GM19372 (cell line): ENCODE measurements at regions not wholly inside any gene's neighbourhood (a gene's known extent, or its start where the extent isn't known, plus 50 kb on each side); places are given as distances from the start of the nearest gene placed in this dataset.
"Not testable (repeated sequence)": the region's sequence is repeated elsewhere in the genome, so short reads cannot be mapped to it uniquely, and the experiment has no call there.

ENCODE experiments used
- ATAC-seq: cut with Tn5 transposase; IDR thresholded peaks from one replicate; pipeline ENCODE4 v1.9.1; 2021; ENCODE audit warnings: mild to moderate bottlenecking, low read depth, moderate library complexity; ENCODE audit not compliant: unreplicated experiment

DNA sequence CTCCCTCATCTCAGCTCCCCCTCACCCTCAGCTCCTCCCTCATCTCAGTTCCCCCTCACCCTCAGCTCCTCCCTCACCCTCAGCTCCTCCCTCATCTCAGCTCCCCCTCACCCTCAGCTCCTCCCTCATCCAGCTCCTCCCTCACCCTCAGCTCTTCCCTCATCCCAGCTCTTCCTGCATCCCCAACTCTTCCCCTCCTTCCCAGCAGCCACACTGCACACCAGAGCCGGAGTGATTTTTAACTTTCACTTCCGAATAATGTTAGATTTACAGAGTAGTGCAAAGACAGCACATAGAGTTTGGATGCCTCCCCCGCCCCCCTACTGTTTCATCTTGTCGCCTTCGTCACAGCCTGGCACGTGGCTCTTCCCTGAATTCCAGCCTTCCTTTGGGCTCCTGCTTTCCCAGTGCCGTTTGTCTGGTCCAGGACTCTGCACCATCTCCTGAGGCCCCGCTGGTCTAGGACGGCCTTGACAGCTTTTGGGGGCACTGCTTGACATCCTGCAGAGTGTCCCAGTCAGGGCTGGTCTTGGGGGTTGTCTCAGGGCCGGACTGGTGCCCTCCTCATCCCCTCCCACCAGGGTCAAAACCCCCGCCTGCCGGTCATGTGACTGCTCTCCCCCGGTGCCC lies 110.2 kb downstream of the FAM53A start:
- ATAC-seq = no peak

DNA sequence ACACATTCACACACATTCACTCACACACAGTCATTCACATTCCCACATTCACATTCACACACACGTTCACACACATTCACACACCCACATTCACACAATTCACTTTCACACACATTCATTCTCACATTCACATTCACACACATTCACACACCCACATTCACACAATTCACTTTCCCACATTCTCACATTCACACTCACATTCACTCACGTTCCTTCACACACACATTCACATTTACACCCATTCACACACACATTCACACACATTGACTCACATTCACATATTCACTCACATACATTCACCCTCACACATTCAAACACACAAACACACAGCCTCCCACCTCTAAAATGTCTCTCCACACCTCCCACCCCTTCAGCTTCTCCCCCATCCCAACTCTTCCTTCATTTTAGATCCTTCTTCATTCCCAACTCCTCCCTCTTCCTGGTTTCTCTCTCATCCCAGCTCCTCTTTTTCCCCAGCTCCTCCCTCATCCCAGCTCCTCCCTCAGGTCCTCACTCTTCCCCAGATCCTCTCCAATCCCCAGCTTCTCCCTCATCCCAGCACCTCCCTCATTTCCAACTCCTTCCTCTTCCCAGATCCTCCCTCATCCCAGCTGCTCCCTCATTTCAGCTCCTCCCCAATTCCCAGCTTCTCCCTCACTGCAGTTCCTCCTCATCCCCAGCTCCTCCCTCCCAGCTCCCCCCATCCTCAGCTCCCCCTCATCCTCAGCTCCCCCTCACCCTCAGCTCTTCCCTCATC lies 111.0 kb downstream of the FAM53A start:
- ATAC-seq = no peak

DNA sequence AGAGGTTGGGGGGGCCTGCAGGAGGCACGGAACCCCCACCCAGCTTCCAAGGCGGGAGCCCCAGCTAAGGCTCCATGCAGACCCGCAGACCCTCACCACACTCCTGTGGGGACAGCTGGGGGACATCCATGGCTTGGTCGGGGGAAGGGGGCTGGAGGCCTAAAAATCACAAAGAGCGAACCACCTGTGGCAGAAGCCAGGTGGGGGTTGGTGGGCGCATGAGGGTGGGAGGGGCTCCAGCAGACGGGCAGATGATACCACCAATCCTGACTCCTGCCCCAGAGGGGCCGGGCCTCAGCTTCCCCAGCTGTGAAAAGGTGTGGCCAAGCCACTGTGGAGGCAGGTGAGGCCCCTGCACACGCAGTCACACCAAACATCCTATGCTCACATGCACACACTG lies 111.6 kb downstream of the FAM53A start:
- no peak for ATAC-seq

DNA sequence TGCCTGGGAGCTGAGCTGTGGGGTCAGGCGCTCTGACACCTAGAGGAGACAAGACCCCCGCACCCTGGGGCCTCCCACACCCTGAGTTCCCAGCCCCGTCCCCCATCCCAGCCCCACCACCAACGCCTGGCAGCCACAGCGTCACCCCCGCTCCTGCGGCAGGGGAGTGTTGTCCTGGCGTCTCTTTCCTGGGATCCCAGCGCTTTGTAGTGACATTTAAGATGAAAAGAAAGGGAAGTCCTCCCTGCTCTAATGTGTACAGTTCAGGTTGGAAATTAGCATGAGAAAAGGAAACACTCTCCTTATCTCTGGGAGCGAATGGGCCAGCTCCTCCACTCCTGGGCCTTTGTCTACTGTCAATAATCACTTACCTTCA lies 112.1 kb downstream of the FAM53A start:
- ATAC-seq = no peak

DNA sequence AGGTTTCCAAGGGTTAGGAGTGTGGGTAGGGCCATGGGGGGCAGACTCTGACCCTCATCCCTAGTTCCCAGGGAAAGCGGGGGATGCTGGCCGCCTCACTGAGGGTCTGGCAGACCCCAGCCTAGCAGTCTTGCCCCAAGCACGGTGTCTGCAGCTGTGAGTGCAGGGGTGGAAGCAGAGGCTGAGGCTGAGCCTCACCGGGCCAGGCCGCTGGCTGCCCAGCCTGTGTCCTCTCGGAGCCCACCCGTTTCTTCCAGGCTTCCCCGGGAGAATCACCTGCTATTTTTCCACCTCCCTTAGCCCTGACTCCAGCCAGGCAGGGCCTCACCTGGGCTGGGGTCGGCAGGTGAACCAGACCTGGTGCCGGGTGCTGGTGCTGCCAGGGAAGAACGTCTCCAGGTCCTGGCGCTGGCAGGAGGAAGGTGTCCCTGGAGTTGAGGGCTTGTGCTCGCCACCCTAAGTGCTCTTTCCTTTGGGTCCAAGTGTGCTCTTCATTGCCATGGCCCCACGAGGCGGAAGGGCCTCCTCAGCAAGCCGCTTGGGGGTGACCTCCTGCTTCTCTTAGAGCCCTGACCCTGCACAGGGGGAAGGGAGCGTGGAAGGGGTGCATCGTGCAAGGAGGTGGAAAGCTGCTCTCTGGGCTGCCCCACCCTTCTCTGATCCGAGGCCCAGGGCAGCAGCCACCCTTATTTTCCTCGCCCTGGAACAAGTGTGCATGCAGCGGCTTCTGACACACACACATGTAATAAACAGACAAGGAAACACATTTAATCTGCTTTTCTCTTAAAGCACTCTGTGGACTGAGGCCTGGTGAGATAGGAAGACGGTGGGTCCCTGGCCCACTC lies 112.7 kb downstream of the FAM53A start:
- no peak for ATAC-seq

DNA sequence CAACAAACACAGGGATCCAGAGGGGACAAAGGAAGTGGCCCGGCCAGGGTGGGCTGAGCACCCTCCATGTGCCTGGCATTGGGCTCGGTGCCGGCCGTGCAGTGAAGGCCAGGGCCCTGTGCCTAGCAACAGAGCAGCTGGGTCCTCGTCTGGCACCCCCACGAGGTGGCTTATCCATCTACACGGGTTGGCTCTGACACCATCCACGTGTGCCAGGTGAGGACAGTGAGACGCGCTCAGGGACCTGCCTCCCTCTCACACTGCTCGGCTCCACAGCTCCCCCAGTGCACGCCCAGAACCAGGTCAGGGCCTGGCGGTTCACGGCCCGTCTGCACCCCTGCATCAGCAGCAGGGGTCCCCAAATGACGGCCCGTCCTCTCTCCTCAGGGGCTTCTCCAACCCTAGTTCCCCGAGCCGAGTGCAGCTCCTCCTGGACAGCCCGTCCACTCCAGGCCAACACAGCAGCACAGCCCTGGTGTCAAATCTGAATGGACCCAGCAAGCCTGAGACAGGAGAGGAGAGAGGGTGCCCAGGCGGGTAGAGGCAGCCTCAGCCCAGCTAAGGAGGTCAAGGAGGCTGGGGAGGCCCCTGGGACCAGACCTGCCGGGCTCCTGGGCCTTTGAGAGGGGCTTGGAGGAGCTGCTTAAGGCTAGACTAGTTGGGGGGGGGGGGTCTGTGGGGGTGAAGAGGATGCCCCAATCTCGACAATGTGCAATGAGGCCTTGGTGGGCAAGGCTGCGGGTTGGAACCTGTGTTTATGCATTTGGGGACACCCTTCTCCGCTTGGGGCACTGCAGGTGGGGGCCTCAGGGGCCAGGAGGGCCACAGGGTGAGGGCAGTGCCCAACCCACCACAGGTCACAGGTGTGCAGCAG lies 113.6 kb downstream of the FAM53A start:
- ATAC-seq = no peak

DNA sequence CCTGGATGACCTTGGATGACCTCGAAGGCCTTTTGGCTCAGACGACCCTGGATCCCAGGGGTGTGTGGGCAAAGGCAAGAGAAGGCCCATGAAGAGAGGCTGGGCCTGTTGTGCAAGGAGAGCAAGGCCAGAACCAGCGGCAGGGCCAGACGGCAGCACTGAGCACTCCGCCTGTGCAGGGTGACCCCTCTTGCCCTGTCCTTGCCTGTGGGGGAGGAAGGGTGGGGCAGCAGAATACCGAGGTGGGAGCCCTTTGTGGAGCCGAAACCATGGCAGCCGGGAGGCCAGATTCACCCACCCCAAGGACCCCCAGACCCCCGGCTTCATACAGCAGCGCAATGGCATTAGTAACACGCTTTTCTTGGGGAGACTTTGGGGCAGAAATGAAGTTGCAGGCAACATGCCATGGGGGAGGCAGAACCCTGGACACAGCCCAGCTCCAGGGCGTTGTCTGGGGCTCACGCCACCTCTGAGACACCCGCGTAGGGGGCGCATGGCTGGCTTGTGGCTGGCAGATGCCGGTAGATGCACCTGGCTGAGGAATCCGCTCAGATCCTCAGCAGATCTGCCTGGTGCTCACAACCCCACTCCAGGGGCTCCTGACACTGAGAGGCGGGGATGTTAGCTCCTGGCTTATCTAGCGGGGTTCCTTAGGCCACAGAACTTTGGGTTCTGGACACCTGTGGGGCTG lies 114.5 kb downstream of the FAM53A start:
- ATAC-seq = no peak

DNA sequence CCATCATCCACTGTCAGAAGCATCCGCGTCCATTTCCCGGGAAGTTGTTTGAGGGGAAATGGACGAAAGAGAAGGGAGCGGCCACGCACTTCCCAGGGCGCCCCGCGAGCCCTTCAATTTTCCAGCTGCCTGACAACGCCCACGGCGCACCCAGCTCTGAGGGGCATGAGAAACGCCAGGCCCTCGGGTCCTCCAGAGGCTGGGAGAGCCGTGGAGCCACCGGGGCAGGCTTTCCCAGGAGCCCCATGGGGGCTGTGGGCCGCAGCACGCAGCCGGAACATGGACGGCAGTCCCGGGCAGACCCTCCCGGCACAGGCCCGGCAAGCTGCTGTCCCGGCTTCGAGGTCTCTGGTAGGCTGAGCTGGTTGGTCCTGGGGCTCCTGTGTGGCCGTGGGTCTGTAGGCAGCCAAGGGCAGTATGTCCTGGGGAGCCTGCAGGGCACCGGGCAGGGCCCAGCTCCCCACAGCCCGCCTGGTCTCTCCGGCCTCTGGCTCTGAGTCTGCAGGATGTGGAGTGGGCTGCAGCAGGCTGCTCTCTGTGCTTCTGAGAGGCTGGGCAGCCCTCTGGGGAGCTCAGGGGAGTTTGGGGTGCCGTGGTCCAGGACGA lies 115.2 kb downstream of the FAM53A start:
- ATAC-seq = no peak

DNA sequence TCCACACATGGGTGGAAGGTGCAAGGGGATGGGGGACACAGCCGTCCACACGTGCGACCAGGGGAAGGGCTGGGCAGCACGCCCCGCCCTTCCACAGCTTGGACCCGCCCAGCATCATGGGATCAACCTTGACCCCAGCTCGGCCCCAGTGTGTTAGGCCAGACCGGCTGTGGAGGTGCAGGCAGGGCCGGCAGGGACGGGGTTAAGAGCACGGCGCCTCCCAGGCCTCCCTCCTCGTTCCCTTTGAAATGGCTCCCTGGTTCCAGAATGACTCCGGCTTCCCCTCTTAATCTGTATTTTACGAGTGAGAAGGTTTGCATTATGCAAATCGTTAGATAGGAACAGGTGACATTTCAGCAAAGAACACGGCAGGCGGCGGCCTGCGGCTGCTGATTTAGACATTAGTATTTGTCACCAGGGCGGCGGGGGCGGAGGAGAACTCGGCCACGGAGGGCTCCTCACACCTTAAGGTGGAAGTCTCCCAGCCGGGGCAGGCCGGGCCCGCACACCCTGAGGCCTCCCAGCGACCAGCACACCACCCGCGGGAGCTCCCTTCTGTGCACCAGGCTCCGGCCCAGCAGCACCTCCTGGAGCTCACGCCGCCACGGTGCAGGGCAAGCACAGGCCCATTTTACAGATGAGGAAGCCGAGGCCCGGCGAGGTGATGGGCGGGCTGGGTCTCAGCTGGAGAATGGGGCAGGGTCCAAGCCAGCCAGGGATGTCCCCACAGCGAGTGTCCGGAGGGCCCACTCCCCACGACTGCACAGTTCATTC lies 116.1 kb downstream of the FAM53A start:
- no peak for ATAC-seq

DNA sequence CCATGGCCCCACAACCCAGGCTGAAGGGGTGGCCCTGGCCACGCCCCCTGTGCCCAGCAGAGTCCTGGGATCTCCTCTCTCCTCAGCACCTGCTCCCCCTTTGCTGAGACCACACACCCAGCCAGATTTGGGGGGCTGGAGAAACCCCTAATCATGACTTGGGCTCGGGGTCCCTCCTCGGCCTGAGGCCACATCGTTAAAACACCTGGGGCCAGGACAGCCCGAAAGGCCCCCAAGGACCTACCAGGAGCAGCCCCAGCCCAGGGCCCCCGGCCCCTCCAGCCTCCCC lies 116.7 kb downstream of the FAM53A start:
- ATAC-seq = no peak

DNA sequence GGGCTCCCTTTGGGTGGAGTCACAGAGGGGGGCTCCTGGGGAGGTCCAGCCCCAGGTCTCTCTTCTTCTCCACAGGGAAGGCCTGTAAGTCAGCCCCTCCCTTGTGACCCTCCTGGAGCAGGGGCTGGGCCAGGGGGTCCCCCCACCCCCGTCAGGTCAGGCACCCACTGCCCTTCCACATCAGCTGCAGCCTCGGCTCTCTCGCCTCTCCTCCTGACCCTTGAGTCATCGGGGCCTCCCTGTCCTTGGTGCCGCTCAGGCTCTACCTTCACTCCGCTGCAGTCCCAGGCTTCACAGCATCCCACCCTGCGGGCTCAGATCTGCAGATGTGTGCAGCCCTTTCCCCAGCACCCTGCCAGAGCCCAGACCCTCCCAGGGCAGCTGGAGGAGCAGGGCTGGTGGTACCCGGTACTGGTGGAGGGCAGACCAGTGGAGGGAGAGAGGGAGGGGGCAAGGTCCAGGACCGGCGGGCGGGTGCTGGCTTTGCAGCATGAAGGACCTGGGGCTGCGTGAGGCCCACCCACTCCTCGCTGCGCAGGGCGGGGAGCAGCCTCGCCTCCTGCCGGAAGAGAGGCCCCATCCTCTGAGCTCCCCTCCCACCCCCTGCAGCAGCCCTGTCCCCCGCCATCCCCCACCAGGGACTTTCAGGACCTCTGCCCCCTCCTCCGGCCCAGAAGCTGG lies 117.1 kb downstream of the FAM53A start:
- ATAC-seq = no peak

DNA sequence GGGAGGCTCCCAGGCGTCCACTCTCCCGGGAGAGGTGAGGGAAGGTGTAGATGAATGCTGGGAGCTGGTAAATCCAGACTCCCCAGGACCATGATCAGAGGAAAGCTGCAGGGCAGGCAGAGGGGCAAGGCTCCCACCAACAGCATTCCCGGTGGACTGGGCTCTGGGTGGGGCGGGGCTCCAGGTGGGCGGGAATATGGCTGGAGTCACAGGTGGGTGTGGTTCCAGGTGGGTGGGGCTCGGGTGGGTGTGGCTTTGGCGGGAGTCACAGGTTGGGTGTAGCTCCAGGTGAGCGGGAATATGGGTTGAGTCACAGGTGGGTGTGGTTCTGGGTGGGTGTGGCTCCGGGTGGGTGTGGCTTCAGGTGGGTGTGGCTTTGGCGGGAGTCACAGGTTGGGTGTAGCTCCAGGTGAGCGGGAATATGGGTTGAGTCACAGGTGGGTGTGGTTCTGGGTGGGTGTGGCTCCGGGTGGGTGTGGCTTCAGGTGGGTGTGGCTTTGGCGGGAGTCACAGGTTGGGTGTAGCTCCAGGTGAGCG lies 117.7 kb downstream of the FAM53A start:
- not testable (repeated sequence) for ATAC-seq

DNA sequence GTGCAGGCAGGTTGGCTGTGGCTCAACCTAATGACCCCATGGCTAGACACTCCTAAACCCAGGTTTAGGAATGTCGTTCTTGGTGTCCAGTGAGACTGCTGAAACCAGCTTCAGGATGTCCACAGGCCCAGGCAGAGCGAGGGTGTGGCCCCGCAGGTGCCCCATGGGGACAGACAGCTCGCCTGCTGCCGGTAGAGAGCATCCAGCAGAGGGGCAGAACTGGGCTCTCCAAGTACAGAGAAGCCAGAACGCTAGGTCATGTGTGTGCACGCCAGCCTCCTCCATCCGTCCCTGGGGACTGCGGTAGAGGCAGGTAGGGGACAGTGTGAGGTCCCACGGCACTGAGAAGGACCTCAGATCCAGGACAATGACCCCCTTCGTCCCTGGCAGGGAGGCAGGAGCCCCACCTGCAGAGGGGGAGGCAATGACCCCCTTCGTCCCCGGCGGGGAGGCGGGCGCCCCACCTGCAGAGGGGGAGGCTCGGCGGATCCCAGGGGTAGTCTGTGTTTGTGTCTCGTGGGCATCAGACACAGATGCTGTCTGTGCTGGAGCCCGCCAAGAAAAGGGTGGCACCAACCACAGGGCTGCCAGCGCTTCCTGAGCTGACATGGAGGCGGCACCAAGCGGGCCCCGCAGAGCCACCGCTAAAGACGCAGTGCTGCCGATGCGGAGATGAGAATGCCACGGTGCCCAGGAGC lies 118.4 kb downstream of the FAM53A start:
- ATAC-seq = no peak

DNA sequence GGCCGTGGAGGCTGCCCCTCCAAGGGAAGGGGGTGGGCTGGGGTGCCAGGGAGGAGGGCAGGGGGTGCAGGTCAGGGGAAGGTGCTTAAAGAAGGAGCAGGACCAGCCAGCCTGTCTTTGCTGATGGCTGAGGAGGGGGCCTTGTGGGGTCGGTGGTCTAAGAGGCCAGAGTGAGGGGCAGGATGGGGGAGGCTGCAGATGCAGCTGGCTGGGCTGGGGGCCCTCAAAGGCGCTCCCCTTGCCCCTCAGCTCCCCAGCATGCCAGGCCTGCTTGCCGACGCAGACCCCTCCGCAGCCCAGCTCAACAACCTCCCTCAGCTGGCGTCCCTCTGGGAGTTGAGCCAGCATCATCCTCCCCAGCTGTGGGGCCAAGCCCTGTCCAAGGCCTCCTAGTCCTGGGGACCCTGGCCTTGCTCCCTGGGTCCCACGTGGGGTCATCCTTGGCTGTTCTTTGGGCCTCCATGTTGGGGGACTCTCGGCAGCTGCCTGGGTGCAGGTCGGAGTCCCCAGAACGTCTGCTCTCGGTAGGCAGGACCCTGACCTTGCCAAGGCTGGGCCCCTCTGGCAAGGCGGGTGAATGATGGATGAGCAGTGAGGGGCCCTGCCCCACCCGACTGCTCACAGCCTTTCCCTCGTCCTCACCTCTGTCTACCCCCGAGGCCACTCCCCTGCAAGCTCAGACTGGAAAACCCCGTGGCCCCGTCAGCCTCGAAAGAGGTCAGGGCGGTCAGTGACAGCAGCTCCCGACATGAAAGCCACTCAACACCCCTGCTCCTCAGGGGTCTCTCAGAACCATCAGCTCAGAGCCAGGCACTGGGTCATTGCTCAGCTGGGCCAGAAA lies 119.4 kb downstream of the FAM53A start:
- ATAC-seq = no peak

DNA sequence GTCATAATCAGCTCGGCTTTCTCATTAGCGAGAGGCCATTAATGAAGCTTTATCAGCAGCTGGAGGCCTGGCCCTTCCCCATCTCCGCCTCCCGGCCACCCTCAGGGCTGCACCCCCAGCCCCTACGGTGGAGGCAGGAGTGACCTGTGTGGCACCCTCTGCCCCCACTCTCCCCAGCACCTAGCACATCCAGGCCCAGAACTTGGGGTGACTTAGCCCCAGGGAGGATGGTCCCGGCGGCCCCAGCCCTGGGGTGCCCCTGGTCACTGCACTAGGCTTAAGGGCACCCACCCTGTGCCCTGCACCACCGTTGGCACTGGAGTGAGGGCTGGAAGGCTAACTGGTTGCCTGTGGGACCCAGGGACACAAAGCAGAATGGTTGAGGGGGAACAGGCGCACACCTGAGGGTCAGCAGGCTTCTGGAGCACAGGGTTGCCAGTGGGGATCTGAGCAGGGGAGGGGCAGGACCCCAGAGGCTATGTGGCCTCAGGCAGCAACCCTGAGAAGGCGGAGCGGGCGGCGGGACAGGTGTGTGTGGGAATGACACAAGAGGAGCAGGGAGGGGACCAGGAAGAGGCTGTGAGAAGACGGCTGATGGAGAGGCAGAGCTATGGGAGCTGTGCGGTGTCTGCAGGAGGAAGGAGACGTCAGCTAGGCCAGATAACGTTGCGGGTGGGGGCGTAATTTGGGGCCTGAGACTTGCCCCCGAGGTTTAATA lies 120.2 kb downstream of the FAM53A start:
- ATAC-seq = no peak

DNA sequence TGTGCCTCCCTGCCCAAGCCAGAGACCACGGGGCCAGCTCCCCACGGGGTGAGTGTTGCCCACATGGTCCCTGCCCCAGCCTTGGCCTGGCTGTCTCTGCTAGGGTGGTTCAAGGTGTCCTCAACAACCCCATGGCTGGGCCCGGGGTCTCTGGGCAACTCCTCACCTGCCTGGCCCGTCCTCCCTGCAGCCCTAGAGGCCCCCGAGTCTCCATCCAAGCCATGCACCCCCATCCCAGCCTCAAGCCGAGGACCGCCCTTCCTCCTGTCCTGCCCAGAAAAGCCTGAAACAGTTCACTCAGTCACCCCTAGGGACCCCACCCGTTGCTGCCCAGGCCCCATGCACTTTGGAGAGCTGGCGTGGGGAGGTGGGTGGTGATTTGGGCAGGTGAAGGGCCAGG lies 120.9 kb downstream of the FAM53A start:
- no peak for ATAC-seq
